Neural cell (in vitro differentiated cells): ENCODE measurements at regions not wholly inside any gene's neighbourhood (a gene's known extent, or its start where the extent isn't known, plus 50 kb on each side); places are given as distances from the start of the nearest gene placed in this dataset.

Experiments
- CTCF ChIP-seq: fragments of 450-650 bp; IDR thresholded peaks from 2 replicates; pipeline ENCODE4 v1.5.1; 2014; ENCODE audit warnings: antibody characterized with exemption, mild to moderate bottlenecking, moderate library complexity; ENCODE audit not compliant: poor library complexity, severe bottlenecking
- EZH2 ChIP-seq: fragments of 200-600, 300-800 bp; shearing (Covaris generic), sonication (generic); IDR thresholded peaks from 2 replicates; pipeline ENCODE4 v1.6.1; 2014; ENCODE audit warnings: antibody characterized with exemption, low read length, borderline replicate concordance, mild to moderate bottlenecking; ENCODE audit not compliant: insufficient read depth, poor library complexity, severe bottlenecking
- MXI1 ChIP-seq: fragments of 450-650 bp; conservative IDR thresholded peaks from 2 replicates; pipeline ENCODE4 v1.6.1; 2014; ENCODE audit warnings: antibody characterized with exemption, mild to moderate bottlenecking; ENCODE audit not compliant: poor library complexity, severe bottlenecking
- POLR2AphosphoS5 ChIP-seq: IDR thresholded peaks from 2 replicates; pipeline ENCODE4 v1.6.1; 2012
- RAD21 ChIP-seq: fragments of 450-650 bp; conservative IDR thresholded peaks from 2 replicates; pipeline ENCODE4 v1.6.1; 2014; ENCODE audit warnings: antibody characterized with exemption, mild to moderate bottlenecking, moderate library complexity
- REST ChIP-seq: IDR thresholded peaks from 2 replicates; pipeline ENCODE4 v1.6.1; 2012; ENCODE audit warnings: borderline replicate concordance
- SMC3 ChIP-seq: fragments of 450-650 bp; conservative IDR thresholded peaks from 2 replicates; pipeline ENCODE4 v1.6.1; 2014; ENCODE audit warnings: antibody characterized with exemption, mild to moderate bottlenecking, moderate library complexity; ENCODE audit not compliant: poor library complexity

- TF ChIP-seq EZH2 (no peak), POLR2AphosphoS5 (no peak), REST (no peak), MXI1 (no peak), CTCF (peak; percentile 55), SMC3 (peak; percentile 54), RAD21 (peak; percentile 63)
Observed at GRCh38 chr4:27412613-27413012, 552.0 kb downstream of the STIM2 start.
